Trophoblast cell (in vitro differentiated cells and primary cell): ENCODE measurements at regions not wholly inside any gene's neighbourhood (a gene's known extent, or its start where the extent isn't known, plus 50 kb on each side); places are given as distances from the start of the nearest gene placed in this dataset.

ENCODE experiments used
- DNase-seq, 2 donors: peaks; one replicate each; pipeline ENCODE4 v3.0.0-alpha.2; 2016
- H2AFZ ChIP-seq: 2 replicates; pipeline ENCODE4 v1.6.1; 2013; ENCODE audit warnings: low read length, moderate library complexity, mild to moderate bottlenecking; ENCODE audit not compliant: insufficient read depth, poor library complexity
- H2AK5ac ChIP-seq: 2 replicates; pipeline ENCODE4 v1.6.1; 2013; ENCODE audit warnings: mild to moderate bottlenecking, low read length
- H2BK120ac ChIP-seq: 2 replicates; pipeline ENCODE4 v1.6.1; 2013; ENCODE audit warnings: low read length, mild to moderate bottlenecking, moderate library complexity; ENCODE audit not compliant: insufficient read depth, poor library complexity
- H2BK12ac ChIP-seq: 2 replicates; pipeline ENCODE4 v1.6.1; 2013; ENCODE audit warnings: mild to moderate bottlenecking, low read length, moderate library complexity
- H2BK5ac ChIP-seq: 2 replicates; pipeline ENCODE4 v1.6.1; 2013; ENCODE audit warnings: low read length, low read depth, moderate library complexity, mild to moderate bottlenecking; ENCODE audit not compliant: poor library complexity
- H3K14ac ChIP-seq: 2 replicates; pipeline ENCODE4 v1.6.1; 2013; ENCODE audit warnings: mild to moderate bottlenecking, low read length
- H3K18ac ChIP-seq: 2 replicates; pipeline ENCODE4 v1.6.1; 2013; ENCODE audit warnings: mild to moderate bottlenecking, low read length
- H3K23ac ChIP-seq: 2 replicates; pipeline ENCODE4 v1.6.1; 2013; ENCODE audit warnings: low read length
- H3K27ac ChIP-seq: 2 replicates; pipeline ENCODE4 v1.5.1; 2013; ENCODE audit warnings: low read depth, mild to moderate bottlenecking, inconsistent platforms, low read length, moderate library complexity
- H3K27me3 ChIP-seq: 2 replicates; pipeline ENCODE4 v1.6.1; 2013; ENCODE audit warnings: inconsistent platforms, mild to moderate bottlenecking, low read length, moderate library complexity; ENCODE audit not compliant: insufficient read depth
- H3K36me3 ChIP-seq, 2 experiments: 1 replicate in 1 of 2; 2 replicates in 1 of 2; pipeline ENCODE4 v1.6.1; 2013; ENCODE audit warnings: low read length in 2 of 2, mild to moderate bottlenecking in 2 of 2, moderate library complexity in 1 of 2; ENCODE audit not compliant: insufficient read depth in 2 of 2, control insufficient read depth in 1 of 2
- H3K4ac ChIP-seq: 2 replicates; pipeline ENCODE4 v1.6.1; 2013; ENCODE audit warnings: low read depth, mild to moderate bottlenecking, low read length, moderate library complexity
- H3K4me1 ChIP-seq, 2 experiments: 1 replicate in 1 of 2; 2 replicates in 1 of 2; pipeline ENCODE4 v1.6.1; 2013; ENCODE audit warnings: low read length in 2 of 2, mild to moderate bottlenecking in 2 of 2, moderate library complexity in 1 of 2; ENCODE audit not compliant: insufficient read depth in 2 of 2, control insufficient read depth in 1 of 2
- H3K4me2 ChIP-seq: 2 replicates; pipeline ENCODE4 v1.6.1; 2013; ENCODE audit warnings: inconsistent platforms, mild to moderate bottlenecking, low read length, moderate library complexity
- H3K4me3 ChIP-seq: 2 replicates; pipeline ENCODE4 v1.5.1; 2013; ENCODE audit warnings: mild to moderate bottlenecking, low read depth, low read length, inconsistent platforms
- H3K79me1 ChIP-seq: one replicate; pipeline ENCODE4 v1.6.1; 2013; ENCODE audit warnings: low read length
- H3K79me2 ChIP-seq: 2 replicates; pipeline ENCODE4 v1.6.1; 2013; ENCODE audit warnings: low read length, mild to moderate bottlenecking; ENCODE audit not compliant: control insufficient read depth, insufficient read depth, poor library complexity
- H3K9ac ChIP-seq: 2 replicates; pipeline ENCODE4 v1.6.1; 2013; ENCODE audit warnings: mild to moderate bottlenecking, low read length
- H3K9me3 ChIP-seq: 2 replicates; pipeline ENCODE4 v1.6.1; 2013; ENCODE audit warnings: low read depth, mild to moderate bottlenecking, control low read depth, inconsistent platforms, low read length; ENCODE audit not compliant: insufficient read depth
- H4K12ac ChIP-seq: 2 replicates; pipeline ENCODE4 v1.6.1; 2013; ENCODE audit warnings: low read depth, mild to moderate bottlenecking, low read length, moderate library complexity
- H4K8ac ChIP-seq: 2 replicates; pipeline ENCODE4 v1.6.1; 2013; ENCODE audit warnings: low read depth, mild to moderate bottlenecking, low read length, moderate library complexity
- H4K91ac ChIP-seq: one replicate; pipeline ENCODE4 v1.6.1; 2013; ENCODE audit warnings: low read depth, mild to moderate bottlenecking, low read length, moderate library complexity
- WGBS: extraction: QIAGEN DNeasy Blood & Tissue Kit; methylation state at CpG from one replicate; pipeline ENCODE4 v1.1.7; 2013; ENCODE audit warnings: missing lambda C conversion rate; ENCODE audit not compliant: insufficient read length, insufficient coverage; ENCODE audit errors: extremely low coverage; 5-methylcytosine and 5-hydroxymethylcytosine counted together

- H2BK12ac ChIP-seq: no peak overlapping the region
- no peak overlapping the region for H2AFZ ChIP-seq
- peaks cover 1% of the 10 kb centered on the region for H3K79me1 ChIP-seq
- H3K4me2 ChIP-seq: no peak overlapping the region
- no peak overlapping the region for H4K12ac ChIP-seq
- no peaks in the 10 kb centered on the region for H3K4me1 ChIP-seq
- H3K4me3 ChIP-seq: no peak overlapping the region
- no peak overlapping the region for H3K9ac ChIP-seq
- no peaks in the 10 kb centered on the region for H3K36me3 ChIP-seq
- no peak overlapping the region for H2BK5ac ChIP-seq
- no peak overlapping the region for H2AK5ac ChIP-seq
- no peaks in the 10 kb centered on the region for H3K27me3 ChIP-seq
- no peak overlapping the region for H3K18ac ChIP-seq
- no CpG with 5 or more reads among the region's 8 CpGs for WGBS
- no peak overlapping the region for H4K8ac ChIP-seq
- no peak for DNase-seq
- no peak overlapping the region for H3K27ac ChIP-seq
- no peak overlapping the region for H3K4ac ChIP-seq
- no peak overlapping the region for H3K14ac ChIP-seq
- no peaks in the 10 kb centered on the region for H3K9me3 ChIP-seq
- H2BK120ac ChIP-seq: no peak overlapping the region
- no peak overlapping the region for H4K91ac ChIP-seq
- no peak overlapping the region for H3K23ac ChIP-seq
- no peaks in the 10 kb centered on the region for H3K79me2 ChIP-seq
These were observed 320.2 kb upstream of the UBE2E3 start for GRCh38 chr2:180660207-180660606.

GRCh38 chr2:180657054-180657453 is 323.4 kb upstream of the UBE2E3 start:
- no peaks in the 10 kb centered on the region for H3K27me3 ChIP-seq
- no peaks in the 10 kb centered on the region for H3K4me1 ChIP-seq
- H3K4ac ChIP-seq: no peak overlapping the region
- H4K91ac ChIP-seq: no peak overlapping the region
- H3K4me3 ChIP-seq: no peak overlapping the region
- H3K18ac ChIP-seq: no peak overlapping the region
- H2BK5ac ChIP-seq: no peak overlapping the region
- no peaks in the 10 kb centered on the region for H3K9me3 ChIP-seq
- H2BK12ac ChIP-seq: no peak overlapping the region
- no peak overlapping the region for H3K4me2 ChIP-seq
- no peaks in the 10 kb centered on the region for H3K36me3 ChIP-seq
- no peak overlapping the region for H3K23ac ChIP-seq
- no peak overlapping the region for H3K27ac ChIP-seq
- no peak overlapping the region for H2AFZ ChIP-seq
- no peak overlapping the region for H3K14ac ChIP-seq
- no peak overlapping the region for H2BK120ac ChIP-seq
- H4K12ac ChIP-seq: no peak overlapping the region
- H2AK5ac ChIP-seq: no peak overlapping the region
- no CpG with 5 or more reads among the region's 1 CpG for WGBS
- H4K8ac ChIP-seq: no peak overlapping the region
- H3K79me1 ChIP-seq: peaks cover 1% of the 10 kb centered on the region
- H3K9ac ChIP-seq: no peak overlapping the region
- H3K79me2 ChIP-seq: no peaks in the 10 kb centered on the region
- peak; percentile 83 to 95 for DNase-seq

- Histone ChIP-seq H3K4me2 (peak overlapping the region; percentile 15), H2AK5ac (no peak overlapping the region), H3K9ac (no peak overlapping the region), H3K27me3 (no peaks in the 10 kb centered on the region), H3K79me1 (peaks cover 1% of the 10 kb centered on the region), H2BK120ac (no peak overlapping the region), H3K4me1 (no peaks in the 10 kb centered on the region), H2AFZ (no peak overlapping the region), H3K4ac (no peak overlapping the region), H2BK5ac (no peak overlapping the region), H3K14ac (no peak overlapping the region), H3K36me3 (no peaks in the 10 kb centered on the region), H3K9me3 (no peaks in the 10 kb centered on the region), H3K27ac (no peak overlapping the region), H4K8ac (no peak overlapping the region), H4K12ac (no peak overlapping the region), H3K23ac (no peak overlapping the region), H2BK12ac (no peak overlapping the region), H3K79me2 (no peaks in the 10 kb centered on the region), H3K18ac (no peak overlapping the region), H3K4me3 (no peak overlapping the region), H4K91ac (no peak overlapping the region)
- no CpG with 5 or more reads among the region's 1 CpG for WGBS
- DNase-seq: peak; percentile 68 to 89
These were observed 324.0 kb upstream of the UBE2E3 start for GRCh38 chr2:180656455-180656847.

- DNase-seq: peak in 1 of 2 donors; percentile 22
- H2BK120ac ChIP-seq: no peak overlapping the region
- H3K18ac ChIP-seq: no peak overlapping the region
- H2BK12ac ChIP-seq: no peak overlapping the region
- H2BK5ac ChIP-seq: no peak overlapping the region
- H3K9ac ChIP-seq: no peak overlapping the region
- no peaks in the 10 kb centered on the region for H3K9me3 ChIP-seq
- no peak overlapping the region for H3K4me2 ChIP-seq
- no peaks in the 10 kb centered on the region for H3K4me1 ChIP-seq
- H4K12ac ChIP-seq: no peak overlapping the region
- H3K27ac ChIP-seq: no peak overlapping the region
- H3K4me3 ChIP-seq: no peak overlapping the region
- H3K14ac ChIP-seq: no peak overlapping the region
- no peak overlapping the region for H2AK5ac ChIP-seq
- no peak overlapping the region for H4K91ac ChIP-seq
- H3K27me3 ChIP-seq: no peaks in the 10 kb centered on the region
- WGBS: no CpG with 5 or more reads among the region's 1 CpG
- H4K8ac ChIP-seq: no peak overlapping the region
- no peaks in the 10 kb centered on the region for H3K36me3 ChIP-seq
- peaks cover 1% of the 10 kb centered on the region for H3K79me1 ChIP-seq
- H3K79me2 ChIP-seq: no peaks in the 10 kb centered on the region
- H3K23ac ChIP-seq: no peak overlapping the region
- H3K4ac ChIP-seq: no peak overlapping the region
- no peak overlapping the region for H2AFZ ChIP-seq
These were observed 324.5 kb upstream of the UBE2E3 start for GRCh38 chr2:180655842-180656454.
